ENCODE measurements at regions not wholly inside any gene's neighbourhood (a gene's known extent, or its start where the extent isn't known, plus 50 kb on each side); places are given as distances from the start of the nearest gene placed in this dataset.
A peak's percentile ranks its signal among the peaks of the same experiment; 100 is the strongest.

GRCh38 chr5:50967009-50967562, 300.6 kb downstream of the PARP8 start:
- Histone ChIP-seq H3K27ac (ENCODE audit: insufficient read length, low read depth, low read length) (no peak overlapping the region), H2BK12ac (ENCODE audit: insufficient read length, low read depth, low read length) (no peak overlapping the region), H4K91ac (ENCODE audit: insufficient read length, low read depth, low read length) (no peak overlapping the region), H3T11ph (ENCODE audit: low read length) (no peak overlapping the region), H2BK20ac (ENCODE audit: low read depth, low read length, poor library complexity, severe bottlenecking) (no peak overlapping the region), H3K4me1 (ENCODE audit: insufficient read depth, low read length) (peaks cover 9% of the 10 kb centered on the region), H3K56ac (ENCODE audit: insufficient read length, low read depth, low read length) (no peak overlapping the region), H3K23ac (ENCODE audit: insufficient read length, low read depth, low read length) (no peak overlapping the region), H3K14ac (ENCODE audit: insufficient read depth, low read length) (no peak overlapping the region), H3K9me3 (ENCODE audit: control insufficient read depth, low read depth, low read length) (no peaks in the 10 kb centered on the region), H2AFZ (ENCODE audit: low read length) (no peak overlapping the region), H3K9ac (ENCODE audit: extremely low read depth, insufficient read length, low read length) (no peak overlapping the region), H4K5ac (ENCODE audit: insufficient read length, low read depth, low read length) (no peak overlapping the region), H4K20me1 (ENCODE audit: control insufficient read depth, insufficient read depth, insufficient read length) (no peaks in the 10 kb centered on the region), H3K4me2 (ENCODE audit: insufficient read depth, insufficient read length, low read length) (peak overlapping the region; percentile 69), H2BK120ac (ENCODE audit: low read depth, low read length, poor library complexity, severe bottlenecking) (no peak overlapping the region), H3K18ac (ENCODE audit: insufficient read length, low read depth, low read length) (no peak overlapping the region), H2BK5ac (ENCODE audit: insufficient read length, low read length) (no peak overlapping the region), H3K79me2 (ENCODE audit: insufficient read depth, low read length) (no peaks in the 10 kb centered on the region), H3K4ac (ENCODE audit: low read depth, low read length) (no peak overlapping the region), H2BK15ac (ENCODE audit: low read depth, low read length) (no peak overlapping the region), H3K23me2 (ENCODE audit: insufficient read length, low read depth, low read length, poor library complexity, severe bottlenecking) (peaks cover 32% of the 10 kb centered on the region), H3K27me3 (ENCODE audit: insufficient read depth, low read length) (peaks cover 76% of the 10 kb centered on the region), H2AK5ac (ENCODE audit: insufficient read length, low read length) (no peak overlapping the region), H4K8ac (replicated peaks; ENCODE audit: insufficient read length, low read depth, low read length) (no peak overlapping the region), H3K79me1 (ENCODE audit: insufficient read depth, low read depth, low read length, poor library complexity, severe bottlenecking) (no peaks in the 10 kb centered on the region)
- WGBS (ENCODE audit: extremely low coverage, insufficient read length, low lambda C conversion rate), result no CpG with 5 or more reads among the region's 12 CpGs
- Mint-ChIP-seq H3K4me3 (peak overlapping the region; percentile 19 to 81), H3K9me3 (peaks cover 0 to 2% of the 10 kb centered on the region in 2 experiments; a peak in 1 of 5 replicates), H3K36me3 (ENCODE audit: insufficient read depth in 1 of 3, low read depth in 3 of 3) (no peaks in the 10 kb centered on the region), H3K4me1 (peaks cover 53 to 62% of the 10 kb centered on the region in 2 experiments), H3K27ac (no peak overlapping the region), H3K27me3 (ENCODE audit: low read depth) (peaks cover 94% of the 10 kb centered on the region)
- DNase-seq, result no peak
- TF ChIP-seq CTCF (conservative IDR thresholded peaks at IDR 0.05), result no peak
